PC-9 (cell line): ENCODE measurements at regions not wholly inside any gene's neighbourhood (a gene's known extent, or its start where the extent isn't known, plus 50 kb on each side); places are given as distances from the start of the nearest gene placed in this dataset.

Experiments
- CTCF ChIP-seq: fragments of 200-600 bp; sonication (generic); conservative IDR thresholded peaks from 2 replicates; pipeline ENCODE4 v1.6.1; 2017; ENCODE audit warnings: mixed run types, antibody characterized with exemption, mild to moderate bottlenecking, moderate library complexity
- EZH2 ChIP-seq: fragments of 200-600 bp; sonication (generic); IDR thresholded peaks from 2 replicates; pipeline ENCODE4 v1.8.0; 2017; ENCODE audit warnings: antibody characterized with exemption, low read depth

DNA sequence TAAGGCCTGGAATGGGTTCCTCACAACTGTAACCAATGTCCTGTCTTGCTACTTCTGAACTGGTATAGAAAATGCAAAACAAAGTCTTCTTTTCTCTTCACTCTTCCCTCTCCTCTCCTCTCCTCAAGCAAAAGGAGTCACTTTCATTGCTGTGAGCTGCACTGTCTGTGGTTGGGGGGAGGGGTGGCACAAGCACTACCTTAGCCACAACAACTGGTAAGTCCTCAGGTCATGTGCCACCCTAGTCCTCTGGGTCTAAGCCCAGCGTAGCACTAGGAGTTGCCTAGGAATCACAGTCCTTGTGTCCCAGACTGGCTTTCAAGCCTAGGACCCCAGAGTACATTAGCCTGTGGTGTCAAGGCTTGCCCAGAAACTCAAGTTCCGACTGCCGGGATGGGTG is 859.3 kb upstream of the AMOT start:
- TF ChIP-seq EZH2 (no peak), CTCF (no peak)
